Esophagus squamous epithelium (tissue), 4 donors: ENCODE measurements at regions not wholly inside any gene's neighbourhood (a gene's known extent, or its start where the extent isn't known, plus 50 kb on each side); places are given as distances from the start of the nearest gene placed in this dataset.

ENCODE experiments used
- POLR2A ChIP-seq, 4 donors: fragments of 450-650 bp; IDR thresholded peaks; one replicate each; pipeline ENCODE4 v1.6.1; 2017; ENCODE audit warnings: antibody characterized with exemption in 4 of 4, mild to moderate bottlenecking in 4 of 4, moderate library complexity in 3 of 4
- TF ChIP-seq, protein P1 (sequence below), 6 experiments: fragments of 450-650 bp in 4 of 6; fragments of 200-600 bp in 2 of 6; sonication (generic) in 2 of 6; IDR thresholded peaks; one replicate each; pipeline ENCODE4 v1.5.1; 2016 to 2019; ENCODE audit warnings: antibody characterized with exemption in 6 of 6, mild to moderate bottlenecking in 4 of 6, moderate library complexity in 4 of 6

- TF ChIP-seq, protein P1, sequence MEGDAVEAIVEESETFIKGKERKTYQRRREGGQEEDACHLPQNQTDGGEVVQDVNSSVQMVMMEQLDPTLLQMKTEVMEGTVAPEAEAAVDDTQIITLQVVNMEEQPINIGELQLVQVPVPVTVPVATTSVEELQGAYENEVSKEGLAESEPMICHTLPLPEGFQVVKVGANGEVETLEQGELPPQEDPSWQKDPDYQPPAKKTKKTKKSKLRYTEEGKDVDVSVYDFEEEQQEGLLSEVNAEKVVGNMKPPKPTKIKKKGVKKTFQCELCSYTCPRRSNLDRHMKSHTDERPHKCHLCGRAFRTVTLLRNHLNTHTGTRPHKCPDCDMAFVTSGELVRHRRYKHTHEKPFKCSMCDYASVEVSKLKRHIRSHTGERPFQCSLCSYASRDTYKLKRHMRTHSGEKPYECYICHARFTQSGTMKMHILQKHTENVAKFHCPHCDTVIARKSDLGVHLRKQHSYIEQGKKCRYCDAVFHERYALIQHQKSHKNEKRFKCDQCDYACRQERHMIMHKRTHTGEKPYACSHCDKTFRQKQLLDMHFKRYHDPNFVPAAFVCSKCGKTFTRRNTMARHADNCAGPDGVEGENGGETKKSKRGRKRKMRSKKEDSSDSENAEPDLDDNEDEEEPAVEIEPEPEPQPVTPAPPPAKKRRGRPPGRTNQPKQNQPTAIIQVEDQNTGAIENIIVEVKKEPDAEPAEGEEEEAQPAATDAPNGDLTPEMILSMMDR (IDR thresholded peaks at IDR 0.05) = no peak
- TF ChIP-seq POLR2A (IDR thresholded peaks at IDR 0.05) = no peak
These were observed 877.4 kb upstream of the GOT2 start for GRCh38 chr16:59611556-59611955.
